GM19035 (cell line): ENCODE measurements at regions not wholly inside any gene's neighbourhood (a gene's known extent, or its start where the extent isn't known, plus 50 kb on each side); places are given as distances from the start of the nearest gene placed in this dataset.
"Not testable (repeated sequence)": the region's sequence is repeated elsewhere in the genome, so short reads cannot be mapped to it uniquely, and the experiment has no call there.

Experiments used
- ATAC-seq: cut with Tn5 transposase; IDR thresholded peaks from one replicate; pipeline ENCODE4 v1.9.1; 2021; ENCODE audit not compliant: unreplicated experiment

GRCh38 chr1:212155219-212155618 is 119.7 kb downstream of the DTL start:
- ATAC-seq: no peak

GRCh38 chr1:212157252-212157651 is 121.7 kb downstream of the DTL start:
- ATAC-seq: no peak

GRCh38 chr1:212158912-212159796 is 123.6 kb downstream of the DTL start:
- ATAC-seq: peak; percentile 56

- no peak for ATAC-seq
Observed at GRCh38 chr1:212161231-212161781, 123.9 kb upstream of the PPP2R5A start.

GRCh38 chr1:212162635-212163034 is 122.6 kb upstream of the PPP2R5A start:
- no peak for ATAC-seq

- ATAC-seq: no peak
Observed at GRCh38 chr1:212164095-212164872, 120.9 kb upstream of the PPP2R5A start.

- ATAC-seq: no peak
Observed at GRCh38 chr1:212166244-212166643, 119.0 kb upstream of the PPP2R5A start.

GRCh38 chr1:212166644-212167043 is 118.6 kb upstream of the PPP2R5A start:
- no peak for ATAC-seq

GRCh38 chr1:212167098-212167497 is 118.1 kb upstream of the PPP2R5A start:
- no peak for ATAC-seq

GRCh38 chr1:212173567-212173966 is 111.6 kb upstream of the PPP2R5A start:
- no peak for ATAC-seq

GRCh38 chr1:212174295-212174694 is 110.9 kb upstream of the PPP2R5A start:
- not testable (repeated sequence) for ATAC-seq

GRCh38 chr1:212177542-212177941 is 107.7 kb upstream of the PPP2R5A start:
- no peak for ATAC-seq

GRCh38 chr1:212178851-212179250 is 106.4 kb upstream of the PPP2R5A start:
- no peak for ATAC-seq

- ATAC-seq: no peak
Observed at GRCh38 chr1:212179394-212180076, 105.7 kb upstream of the PPP2R5A start.

- no peak for ATAC-seq
Observed at GRCh38 chr1:212181015-212181882, 104.0 kb upstream of the PPP2R5A start.

GRCh38 chr1:212182171-212182570 is 103.0 kb upstream of the PPP2R5A start:
- no peak for ATAC-seq

- ATAC-seq: no peak
Observed at GRCh38 chr1:212182579-212182978, 102.6 kb upstream of the PPP2R5A start.

GRCh38 chr1:212186427-212187207 is 98.6 kb upstream of the PPP2R5A start:
- ATAC-seq: peak; percentile 97

GRCh38 chr1:212188599-212189351 is 96.4 kb upstream of the PPP2R5A start:
- no peak for ATAC-seq
